Thoracic aorta (tissue), 2 donors: ENCODE measurements at regions not wholly inside any gene's neighbourhood (a gene's known extent, or its start where the extent isn't known, plus 50 kb on each side); places are given as distances from the start of the nearest gene placed in this dataset.

Source experiments
- ATAC-seq: fragments of 150-250 bp; one replicate; pipeline ENCODE4 v1.8.0; 2017; ENCODE audit warnings: low read depth; ENCODE audit not compliant: insufficient number of reproducible peaks, low FRiP score
- DNase-seq: peaks from one replicate; pipeline ENCODE4 v3.0.0-alpha.2; 2020; ENCODE audit warnings: low spot score
- H3K27ac ChIP-seq, 2 donors: fragments of 200-600 bp; sonication (generic); 1 replicate in 1 of 2; 2 replicates in 1 of 2; pipeline ENCODE4 v1.5.1; 2016; ENCODE audit warnings: mild to moderate bottlenecking in 2 of 2, moderate library complexity in 2 of 2
- H3K27me3 ChIP-seq: fragments of 200-600 bp; sonication (generic); replicated peaks from 2 replicates; pipeline ENCODE4 v1.6.0; 2016; ENCODE audit warnings: mild to moderate bottlenecking; ENCODE audit not compliant: insufficient read depth
- H3K36me3 ChIP-seq: fragments of 200-600 bp; sonication (generic); one replicate; pipeline ENCODE4 v1.5.1; 2016
- H3K4me1 ChIP-seq, 2 donors: fragments of 200-600 bp; sonication (generic); 1 replicate in 1 of 2; 2 replicates in 1 of 2; pipeline versions ENCODE4 v1.5.1 to v1.6.0; 2016; ENCODE audit warnings: low read depth in 2 of 2, mild to moderate bottlenecking in 1 of 2; ENCODE audit not compliant: control insufficient read depth in 1 of 2
- H3K4me3 ChIP-seq: fragments of 200-600 bp; sonication (generic); 2 replicates; pipeline ENCODE4 v1.5.1; 2016; ENCODE audit warnings: mild to moderate bottlenecking
- H3K9me3 ChIP-seq: fragments of 200-600 bp; sonication (generic); 2 replicates; pipeline ENCODE4 v1.5.1; 2016
- CTCF ChIP-seq: fragments of 200-600 bp; sonication (generic); IDR thresholded peaks from one replicate; pipeline ENCODE4 v1.5.1; 2019; ENCODE audit warnings: antibody characterized with exemption

GRCh38 chr16:88289968-88290401 lies 92.8 kb upstream of the ZNF469 start:
- Histone ChIP-seq H3K4me1 (no peaks in the 10 kb centered on the region), H3K9me3 (no peaks in the 10 kb centered on the region), H3K4me3 (no peak overlapping the region), H3K27me3 (no peaks in the 10 kb centered on the region), H3K27ac (no peak overlapping the region), H3K36me3 (no peaks in the 10 kb centered on the region)
- TF ChIP-seq CTCF: no peak
- ATAC-seq (no peak), DNase-seq (no peak)

- H3K27me3 ChIP-seq: no peaks in the 10 kb centered on the region
- no peak for TF ChIP-seq CTCF
- ATAC-seq: no peak
- H3K4me3 ChIP-seq: no peak overlapping the region
- H3K4me1 ChIP-seq: no peaks in the 10 kb centered on the region
- no peaks in the 10 kb centered on the region for H3K9me3 ChIP-seq
- DNase-seq: no peak
- no peak overlapping the region for H3K27ac ChIP-seq
- no peaks in the 10 kb centered on the region for H3K36me3 ChIP-seq
Observed at GRCh38 chr16:88290850-88291830, 91.6 kb upstream of the ZNF469 start.

GRCh38 chr16:88292007-88292970 lies 90.5 kb upstream of the ZNF469 start:
- H3K9me3 ChIP-seq: no peaks in the 10 kb centered on the region
- ATAC-seq (no peak), DNase-seq (no peak)
- H3K27me3 ChIP-seq: no peaks in the 10 kb centered on the region
- no peak overlapping the region for H3K4me3 ChIP-seq
- H3K27ac ChIP-seq: no peak overlapping the region
- H3K36me3 ChIP-seq: no peaks in the 10 kb centered on the region
- no peak for TF ChIP-seq CTCF
- H3K4me1 ChIP-seq: no peaks in the 10 kb centered on the region

- DNase-seq (no peak), ATAC-seq (no peak)
Observed at GRCh38 chr16:88293097-88293496, 89.7 kb upstream of the ZNF469 start.

More at GRCh38 chr16:88293097-88293496, 89.7 kb upstream of the ZNF469 start:
- no peaks in the 10 kb centered on the region for H3K9me3 ChIP-seq
- no peak for TF ChIP-seq CTCF
- H3K4me3 ChIP-seq: no peak overlapping the region
- H3K4me1 ChIP-seq: peaks cover 3 to 6% of the 10 kb centered on the region in 2 donors
- no peaks in the 10 kb centered on the region for H3K27me3 ChIP-seq
- no peaks in the 10 kb centered on the region for H3K36me3 ChIP-seq
- H3K27ac ChIP-seq: no peak overlapping the region
